ENCODE measurements at regions not wholly inside any gene's neighbourhood (a gene's known extent, or its start where the extent isn't known, plus 50 kb on each side); places are given as distances from the start of the nearest gene placed in this dataset.

DNA sequence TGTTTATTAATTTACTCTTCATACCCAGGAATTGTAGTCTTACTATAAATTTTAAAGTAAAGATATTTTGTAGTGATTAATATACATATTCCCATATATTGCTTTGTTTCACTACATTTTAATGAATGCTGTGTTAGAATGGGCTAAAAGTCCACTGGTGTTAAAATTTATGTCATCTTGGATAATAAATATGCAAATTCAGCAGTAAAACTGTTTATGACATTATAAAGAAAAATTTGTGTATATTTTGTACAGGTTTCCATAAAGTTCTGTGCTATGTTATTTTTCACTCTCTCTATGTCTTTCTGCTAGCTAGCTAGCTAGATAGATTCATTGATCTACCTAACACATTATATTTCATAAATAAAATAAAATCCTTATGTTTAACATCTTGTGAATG is 1071.2 kb downstream of the FAT4 start:
- TF ChIP-seq, protein P1, sequence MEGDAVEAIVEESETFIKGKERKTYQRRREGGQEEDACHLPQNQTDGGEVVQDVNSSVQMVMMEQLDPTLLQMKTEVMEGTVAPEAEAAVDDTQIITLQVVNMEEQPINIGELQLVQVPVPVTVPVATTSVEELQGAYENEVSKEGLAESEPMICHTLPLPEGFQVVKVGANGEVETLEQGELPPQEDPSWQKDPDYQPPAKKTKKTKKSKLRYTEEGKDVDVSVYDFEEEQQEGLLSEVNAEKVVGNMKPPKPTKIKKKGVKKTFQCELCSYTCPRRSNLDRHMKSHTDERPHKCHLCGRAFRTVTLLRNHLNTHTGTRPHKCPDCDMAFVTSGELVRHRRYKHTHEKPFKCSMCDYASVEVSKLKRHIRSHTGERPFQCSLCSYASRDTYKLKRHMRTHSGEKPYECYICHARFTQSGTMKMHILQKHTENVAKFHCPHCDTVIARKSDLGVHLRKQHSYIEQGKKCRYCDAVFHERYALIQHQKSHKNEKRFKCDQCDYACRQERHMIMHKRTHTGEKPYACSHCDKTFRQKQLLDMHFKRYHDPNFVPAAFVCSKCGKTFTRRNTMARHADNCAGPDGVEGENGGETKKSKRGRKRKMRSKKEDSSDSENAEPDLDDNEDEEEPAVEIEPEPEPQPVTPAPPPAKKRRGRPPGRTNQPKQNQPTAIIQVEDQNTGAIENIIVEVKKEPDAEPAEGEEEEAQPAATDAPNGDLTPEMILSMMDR (IDR thresholded peaks at IDR 0.05), result no peak
- TF ChIP-seq POLR2A (IDR thresholded peaks at IDR 0.05), result no peak

Data from lower leg skin (tissue), 3 donors.